Breast epithelium (tissue), 3 donors: ENCODE measurements at regions not wholly inside any gene's neighbourhood (a gene's known extent, or its start where the extent isn't known, plus 50 kb on each side); places are given as distances from the start of the nearest gene placed in this dataset.
"Not testable (repeated sequence)": the region's sequence is repeated elsewhere in the genome, so short reads cannot be mapped to it uniquely, and the experiment has no call there.

ENCODE experiments used
- POLR2A ChIP-seq: fragments of 450-650 bp; IDR thresholded peaks from one replicate; pipeline ENCODE4 v1.6.1; 2016; ENCODE audit warnings: antibody characterized with exemption, mild to moderate bottlenecking, moderate library complexity
- TF ChIP-seq, protein P1 (sequence below), 3 donors: fragments of 450-650 bp; IDR thresholded peaks; one replicate each; pipeline ENCODE4 v1.5.1; 2016 to 2017; ENCODE audit warnings: antibody characterized with exemption in 3 of 3, mild to moderate bottlenecking in 3 of 3, moderate library complexity in 3 of 3

DNA sequence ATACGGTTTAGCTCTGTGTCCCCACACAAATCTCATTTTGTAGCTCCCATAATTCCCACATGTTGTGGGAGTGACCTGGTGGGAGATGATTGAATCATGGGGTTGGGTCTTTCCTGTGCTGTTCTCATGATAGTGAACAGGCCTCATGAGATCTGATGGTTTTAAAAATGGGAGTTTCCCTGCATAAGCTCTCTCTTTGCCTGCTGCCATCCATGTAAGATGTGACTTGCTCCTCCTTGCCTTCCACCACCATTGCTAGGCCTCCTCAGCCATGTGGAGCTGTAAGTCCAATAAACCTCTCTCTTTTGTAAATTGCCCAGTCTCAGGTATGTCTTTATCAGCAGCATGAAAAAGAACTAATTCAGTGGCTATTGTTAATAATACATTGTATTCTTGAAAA lies 73.8 kb downstream of the GPR85 start:
- TF ChIP-seq, protein P1, sequence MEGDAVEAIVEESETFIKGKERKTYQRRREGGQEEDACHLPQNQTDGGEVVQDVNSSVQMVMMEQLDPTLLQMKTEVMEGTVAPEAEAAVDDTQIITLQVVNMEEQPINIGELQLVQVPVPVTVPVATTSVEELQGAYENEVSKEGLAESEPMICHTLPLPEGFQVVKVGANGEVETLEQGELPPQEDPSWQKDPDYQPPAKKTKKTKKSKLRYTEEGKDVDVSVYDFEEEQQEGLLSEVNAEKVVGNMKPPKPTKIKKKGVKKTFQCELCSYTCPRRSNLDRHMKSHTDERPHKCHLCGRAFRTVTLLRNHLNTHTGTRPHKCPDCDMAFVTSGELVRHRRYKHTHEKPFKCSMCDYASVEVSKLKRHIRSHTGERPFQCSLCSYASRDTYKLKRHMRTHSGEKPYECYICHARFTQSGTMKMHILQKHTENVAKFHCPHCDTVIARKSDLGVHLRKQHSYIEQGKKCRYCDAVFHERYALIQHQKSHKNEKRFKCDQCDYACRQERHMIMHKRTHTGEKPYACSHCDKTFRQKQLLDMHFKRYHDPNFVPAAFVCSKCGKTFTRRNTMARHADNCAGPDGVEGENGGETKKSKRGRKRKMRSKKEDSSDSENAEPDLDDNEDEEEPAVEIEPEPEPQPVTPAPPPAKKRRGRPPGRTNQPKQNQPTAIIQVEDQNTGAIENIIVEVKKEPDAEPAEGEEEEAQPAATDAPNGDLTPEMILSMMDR (IDR thresholded peaks at IDR 0.05), result not testable (repeated sequence)
- TF ChIP-seq POLR2A, result not testable (repeated sequence)
